ENCODE measurements at regions not wholly inside any gene's neighbourhood (a gene's known extent, or its start where the extent isn't known, plus 50 kb on each side); places are given as distances from the start of the nearest gene placed in this dataset.
"Not testable (repeated sequence)": the region's sequence is repeated elsewhere in the genome, so short reads cannot be mapped to it uniquely, and the experiment has no call there.

DNA sequence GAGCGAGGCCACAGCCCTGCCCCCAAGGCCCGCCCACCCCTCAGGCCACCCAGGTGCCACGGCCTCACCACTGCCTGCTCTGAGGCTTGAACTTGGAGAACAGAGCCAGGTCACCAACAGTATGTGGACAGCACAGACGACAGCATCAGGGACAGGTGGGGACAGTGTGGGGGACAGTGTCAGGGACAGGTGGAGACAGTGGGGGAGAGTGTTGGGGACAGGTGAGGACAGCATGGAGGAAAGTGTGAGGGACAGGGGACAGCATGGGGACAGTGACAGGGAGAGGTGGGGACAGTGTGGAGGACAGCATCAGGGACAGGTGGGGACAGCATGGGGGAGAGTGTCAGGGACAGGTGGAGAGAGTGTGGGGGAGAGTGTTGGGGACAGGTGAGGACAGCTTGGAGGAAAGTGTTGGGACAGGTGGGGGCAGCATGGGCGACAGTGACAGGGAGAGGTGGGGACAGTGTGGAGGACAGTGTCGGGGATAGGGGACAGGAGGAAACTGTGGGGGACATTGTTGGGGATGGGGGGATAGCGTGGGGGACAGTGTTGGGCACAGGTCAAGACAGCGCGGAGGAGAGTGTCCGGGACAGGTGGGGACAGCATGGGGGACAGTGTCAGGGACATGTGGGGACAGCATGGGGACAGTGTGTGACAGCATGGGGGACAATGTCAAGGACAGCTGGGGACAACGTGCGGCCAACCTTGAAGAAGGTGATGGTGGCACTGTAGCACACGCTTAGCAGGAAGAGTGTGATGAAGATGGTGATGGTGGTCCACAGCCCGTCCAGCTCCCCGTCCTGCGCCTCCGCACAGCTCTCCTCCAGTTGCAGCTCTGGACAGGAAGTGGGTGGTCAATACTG is 114.9 kb downstream of the TMEM121 start:
- no peak for DNase-seq

DNA sequence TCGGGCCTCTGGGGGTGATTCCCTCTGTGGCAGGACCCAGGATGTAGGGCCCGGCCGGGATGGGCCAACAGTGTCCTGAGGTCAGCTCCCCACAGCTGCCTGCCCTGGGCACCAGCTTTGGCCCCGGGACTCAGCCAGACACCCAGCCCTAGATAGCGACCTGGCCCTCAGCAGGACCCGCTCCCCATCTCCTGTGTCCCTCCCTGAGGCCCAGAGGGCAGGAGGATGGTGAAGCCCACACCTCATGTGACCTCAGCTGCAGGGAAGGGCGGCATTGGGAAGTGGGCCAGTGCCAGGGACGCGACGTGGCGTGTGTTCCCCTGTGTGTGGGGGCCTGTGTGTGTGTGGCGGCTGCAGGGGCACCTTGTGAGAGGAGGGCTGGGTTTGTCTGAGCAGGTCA is 115.6 kb downstream of the TMEM121 start:
- not testable (repeated sequence) for DNase-seq

DNA sequence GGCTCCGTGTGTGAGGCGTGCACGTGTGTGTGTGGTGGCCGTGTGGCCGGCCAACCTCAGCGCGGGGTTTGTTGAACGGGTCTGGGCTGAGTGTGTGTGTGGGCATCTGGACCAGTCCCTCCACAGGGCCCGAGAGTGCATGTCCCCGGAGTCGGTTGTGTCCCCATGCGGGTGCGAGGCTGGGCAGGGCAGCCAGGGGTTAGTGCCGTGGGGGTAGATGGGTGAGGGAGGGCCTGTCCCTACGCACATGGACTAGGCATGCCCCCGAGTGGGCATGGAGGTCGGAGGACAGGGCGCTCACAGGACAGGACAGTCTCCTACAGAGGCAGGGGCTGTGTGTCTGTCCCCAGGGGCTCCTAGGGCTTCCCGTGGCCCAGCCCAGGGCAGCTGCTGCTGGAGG is 116.1 kb downstream of the TMEM121 start:
- not testable (repeated sequence) for DNase-seq

DNA sequence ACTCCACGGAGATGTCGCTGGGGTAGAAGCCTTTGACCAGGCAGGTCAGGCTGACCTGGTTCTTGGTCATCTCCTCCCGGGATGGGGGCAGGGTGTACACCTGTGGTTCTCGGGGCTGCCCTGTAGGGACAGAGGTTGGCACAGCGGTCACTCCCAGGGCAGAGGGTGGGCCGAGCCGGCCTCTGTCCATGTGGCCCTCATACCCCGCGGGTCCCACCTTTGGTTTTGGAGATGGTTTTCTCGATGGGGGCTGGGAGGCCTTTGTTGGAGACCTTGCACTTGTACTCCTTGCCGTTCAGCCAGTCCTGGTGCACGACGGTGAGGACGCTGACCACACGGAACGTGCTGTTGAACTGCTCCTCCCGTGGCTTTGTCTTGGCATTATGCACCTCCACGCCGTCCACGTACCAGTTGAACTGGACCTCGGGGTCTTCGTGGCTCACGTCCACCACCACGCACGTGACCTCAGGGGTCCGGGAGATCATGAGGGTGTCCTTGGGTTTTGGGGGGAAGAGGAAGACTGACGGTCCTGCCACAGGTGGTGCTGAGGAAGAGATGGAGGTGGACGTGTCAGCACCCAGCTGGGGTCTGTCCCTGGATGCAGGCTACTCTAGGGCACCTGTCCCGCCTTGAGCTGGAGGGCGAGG is 117.1 kb downstream of the TMEM121 start:
- DNase-seq: not testable (repeated sequence)

DNA sequence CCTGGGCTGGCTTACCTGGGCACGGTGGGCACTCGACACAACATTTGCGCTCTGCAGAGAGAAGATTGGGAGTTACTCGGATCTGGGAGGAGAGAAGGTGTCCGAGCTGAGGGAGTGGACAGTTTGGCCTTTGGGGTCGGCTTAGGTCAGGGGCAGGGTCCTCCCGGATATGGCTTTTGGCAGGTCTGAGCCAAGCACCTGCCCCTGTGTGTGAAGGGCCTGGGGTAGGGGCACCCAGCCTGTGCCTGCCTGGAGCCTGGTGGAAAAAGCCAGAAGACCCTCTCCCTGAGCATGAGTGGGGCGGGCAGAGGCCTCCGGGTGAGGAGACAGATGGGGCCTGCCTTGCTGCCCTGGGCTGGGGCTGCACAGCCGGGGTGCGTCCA is 117.7 kb downstream of the TMEM121 start:
- not testable (repeated sequence) for DNase-seq

DNA sequence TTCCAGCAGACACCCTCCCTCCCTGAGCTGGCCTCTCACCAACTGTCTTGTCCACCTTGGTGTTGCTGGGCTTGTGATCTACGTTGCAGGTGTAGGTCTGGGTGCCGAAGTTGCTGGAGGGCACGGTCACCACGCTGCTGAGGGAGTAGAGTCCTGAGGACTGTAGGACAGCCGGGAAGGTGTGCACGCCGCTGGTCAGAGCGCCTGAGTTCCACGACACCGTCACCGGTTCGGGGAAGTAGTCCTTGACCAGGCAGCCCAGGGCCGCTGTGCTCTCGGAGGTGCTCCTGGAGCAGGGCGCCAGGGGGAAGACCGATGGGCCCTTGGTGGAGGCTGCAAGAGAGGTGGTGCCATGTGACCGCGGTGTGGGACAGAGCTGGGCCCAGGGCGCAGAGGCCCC is 118.1 kb downstream of the TMEM121 start:
- DNase-seq: not testable (repeated sequence)

DNA sequence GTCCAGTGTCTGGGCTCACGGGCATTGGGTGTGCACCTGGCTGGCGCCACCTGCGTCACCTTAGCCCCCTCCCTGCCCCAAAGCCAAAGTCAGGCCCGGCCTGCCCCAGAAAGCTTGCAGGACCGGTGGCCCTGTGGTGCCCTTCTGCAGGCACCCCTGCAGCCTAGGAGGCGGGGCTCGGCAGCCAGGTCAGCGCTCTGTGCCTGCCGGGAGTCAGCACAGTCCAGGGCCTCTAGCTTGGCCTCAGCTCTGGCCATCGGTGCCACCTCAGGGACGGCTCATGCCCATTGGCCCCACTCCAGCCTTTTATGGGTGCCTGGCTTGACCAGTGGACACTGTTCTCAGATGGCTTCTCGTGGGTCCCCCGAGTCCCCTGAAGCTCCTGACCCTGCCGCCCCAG is 118.5 kb downstream of the TMEM121 start:
- not testable (repeated sequence) for DNase-seq

DNA sequence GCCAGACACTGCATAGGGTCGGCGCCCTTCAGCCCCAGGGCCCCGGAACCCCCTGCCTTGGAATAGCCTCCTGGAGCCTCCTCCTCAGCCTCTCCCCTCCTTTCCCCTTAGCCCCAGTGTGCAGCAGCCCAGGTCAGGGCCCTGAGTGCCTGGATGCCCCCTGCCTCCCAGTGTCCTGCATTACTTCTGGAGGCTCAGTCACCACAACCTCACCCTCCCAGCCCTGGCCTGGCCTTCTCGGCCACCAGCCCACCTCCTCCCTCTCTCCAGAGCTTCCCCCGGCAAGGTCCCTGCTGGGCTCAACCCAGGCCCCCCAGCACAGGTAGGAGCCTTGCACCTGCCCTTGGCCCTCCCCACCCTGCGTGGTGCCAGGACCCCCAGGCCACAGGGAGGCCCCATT is 119.0 kb downstream of the TMEM121 start:
- not testable (repeated sequence) for DNase-seq

DNA sequence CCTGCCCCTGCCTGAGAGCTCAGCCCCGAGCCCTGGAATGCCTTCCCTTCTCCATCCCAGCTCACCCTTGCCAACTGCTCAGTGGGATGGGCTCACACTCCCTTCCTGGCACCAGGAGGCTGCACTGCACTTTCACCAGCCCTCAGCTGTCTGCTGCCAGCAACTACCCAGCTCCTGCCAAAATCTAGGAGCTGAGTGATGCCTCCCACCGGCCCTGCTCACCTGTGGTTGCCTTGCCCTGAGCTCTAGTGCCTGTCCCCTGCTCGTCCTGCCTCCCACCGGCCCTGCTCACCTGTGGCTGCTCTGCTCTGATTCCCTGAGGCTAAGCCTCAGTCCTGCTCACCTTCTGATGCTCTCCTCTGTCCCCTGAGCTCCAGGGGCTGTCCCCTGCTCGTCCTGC is 119.8 kb downstream of the TMEM121 start:
- DNase-seq: no peak

DNA sequence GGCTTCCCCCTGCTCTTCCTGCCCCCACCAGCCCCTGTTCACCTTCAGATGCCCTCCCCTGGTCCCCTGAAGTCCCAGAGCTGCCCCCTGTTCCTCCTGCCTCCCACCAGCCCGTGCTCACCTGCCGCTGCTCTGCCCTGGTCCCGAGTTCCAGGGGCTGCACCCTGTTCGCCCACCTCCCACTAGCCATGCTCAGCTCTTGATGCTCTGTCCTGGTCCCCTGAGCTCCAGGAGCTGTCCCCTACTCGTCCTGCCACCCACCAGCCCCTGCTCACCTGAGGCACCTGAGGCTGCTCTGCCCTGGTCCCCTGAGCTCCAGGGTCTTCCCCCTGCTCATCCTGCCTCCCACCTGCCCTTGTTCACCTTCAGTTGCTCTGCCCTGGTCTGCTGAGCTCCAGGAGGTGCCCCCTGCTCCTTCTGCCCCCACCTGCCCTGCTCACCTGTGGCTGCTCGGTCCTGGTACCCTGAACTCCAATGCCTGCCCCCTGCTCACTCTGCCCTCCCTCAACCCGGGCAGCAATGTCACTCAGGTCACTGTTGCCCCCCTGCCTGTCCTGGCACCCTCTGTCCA is 120.4 kb downstream of the TMEM121 start:
- DNase-seq: not testable (repeated sequence)

DNA sequence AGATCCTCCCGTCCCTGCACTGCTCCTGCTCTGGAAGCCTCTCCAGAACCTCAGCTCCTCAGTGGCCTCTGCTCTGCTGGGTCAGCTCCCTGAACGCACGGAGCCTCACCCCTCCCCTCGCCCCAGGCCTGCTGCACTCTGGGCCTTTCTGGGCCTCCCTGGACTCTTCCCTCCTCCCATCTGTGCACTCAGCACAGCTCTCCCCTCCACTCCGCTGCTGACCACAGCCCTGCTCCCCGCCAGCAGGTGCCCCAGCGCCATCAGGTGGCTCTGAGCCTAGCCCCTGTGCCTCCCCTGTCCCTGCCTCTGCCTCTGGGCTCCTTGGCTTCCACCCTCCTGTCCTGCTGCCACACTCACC is 121.0 kb downstream of the TMEM121 start:
- DNase-seq: not testable (repeated sequence)

DNA sequence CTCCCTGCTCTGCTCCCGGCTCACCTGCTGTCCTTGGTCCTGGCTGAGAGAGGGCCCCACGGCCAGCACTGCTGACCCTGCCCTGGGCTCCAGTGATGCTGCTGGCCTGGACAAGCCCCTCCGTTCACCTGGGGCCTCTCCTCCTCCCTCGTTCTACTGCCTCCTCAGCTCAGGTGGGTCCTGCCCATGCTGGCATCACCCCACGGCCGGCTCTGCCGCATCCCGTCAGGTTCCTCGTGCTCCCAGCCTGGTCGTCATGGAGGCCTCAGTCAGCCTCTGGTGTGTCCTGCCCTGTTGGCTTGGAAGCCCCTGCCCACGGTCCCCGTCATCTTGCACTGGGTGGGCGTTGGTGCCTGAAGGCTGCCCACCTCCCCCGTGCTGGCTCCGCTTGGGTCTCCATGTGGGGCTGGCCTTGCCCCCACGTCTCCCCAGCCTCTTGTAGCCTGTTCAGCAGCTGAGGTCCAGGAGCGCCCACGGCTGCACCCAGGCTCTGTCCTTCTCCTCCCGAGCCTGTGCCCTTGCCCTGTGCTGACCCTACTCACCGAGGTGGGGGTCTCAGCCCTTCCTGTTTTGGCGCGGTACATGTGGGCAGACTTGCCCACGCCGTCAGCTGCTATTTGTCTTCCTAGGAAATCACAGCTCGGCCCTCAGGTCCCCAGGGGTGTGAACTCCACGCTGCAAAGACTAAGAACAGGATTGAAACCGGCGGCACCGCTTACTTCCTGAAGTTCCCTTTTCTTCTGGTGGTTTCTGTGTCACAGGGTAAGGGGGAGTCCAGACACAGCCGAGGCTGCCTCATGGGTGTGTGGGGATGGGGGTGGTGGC is 121.6 kb downstream of the TMEM121 start:
- DNase-seq: no peak

DNA sequence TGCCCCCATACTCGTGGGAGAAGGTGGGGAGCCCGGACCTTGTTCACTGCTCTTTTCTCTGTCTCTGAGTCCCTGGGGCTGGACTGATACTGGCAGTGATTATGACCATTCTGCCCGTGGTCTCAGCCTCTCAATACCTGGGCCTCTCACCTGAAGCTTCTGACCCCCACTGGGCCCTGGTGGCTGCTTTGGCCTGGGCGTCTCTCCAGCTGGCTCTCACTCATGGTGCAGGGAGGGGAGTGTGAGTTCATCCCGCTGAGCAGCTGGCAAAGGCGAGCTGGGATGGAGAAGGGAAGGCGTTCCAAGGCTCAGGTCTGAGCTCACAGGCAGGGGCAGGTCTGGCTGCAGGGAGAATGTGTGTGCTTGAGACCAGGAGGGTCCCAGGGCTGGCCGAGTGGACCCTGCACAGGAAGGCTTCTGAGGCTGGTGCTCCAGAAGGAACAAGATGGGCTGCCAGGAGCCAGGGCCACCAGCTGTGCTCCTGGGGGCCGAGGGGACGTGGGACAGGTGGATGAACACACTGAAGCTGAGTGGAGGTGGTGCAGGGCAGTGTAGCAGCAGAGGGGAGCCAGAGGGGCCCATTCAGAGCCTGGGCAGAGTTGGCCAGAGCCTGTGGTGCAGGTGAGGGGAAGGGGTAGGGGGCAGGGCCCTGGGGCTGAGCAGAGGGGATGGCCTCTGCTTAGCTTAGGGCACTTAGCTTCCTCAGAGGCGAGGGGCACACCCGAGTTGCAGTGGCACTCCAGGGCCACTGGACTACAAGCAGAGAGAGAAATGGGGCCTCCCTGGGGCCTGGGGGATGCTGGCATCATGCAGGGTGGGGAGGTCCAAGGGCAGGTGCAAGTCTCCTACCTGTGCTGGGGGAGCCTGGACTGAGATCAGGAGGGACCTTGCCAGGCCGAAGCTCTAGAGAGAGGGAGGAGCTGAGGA is 122.5 kb downstream of the TMEM121 start:
- DNase-seq: not testable (repeated sequence)

DNA sequence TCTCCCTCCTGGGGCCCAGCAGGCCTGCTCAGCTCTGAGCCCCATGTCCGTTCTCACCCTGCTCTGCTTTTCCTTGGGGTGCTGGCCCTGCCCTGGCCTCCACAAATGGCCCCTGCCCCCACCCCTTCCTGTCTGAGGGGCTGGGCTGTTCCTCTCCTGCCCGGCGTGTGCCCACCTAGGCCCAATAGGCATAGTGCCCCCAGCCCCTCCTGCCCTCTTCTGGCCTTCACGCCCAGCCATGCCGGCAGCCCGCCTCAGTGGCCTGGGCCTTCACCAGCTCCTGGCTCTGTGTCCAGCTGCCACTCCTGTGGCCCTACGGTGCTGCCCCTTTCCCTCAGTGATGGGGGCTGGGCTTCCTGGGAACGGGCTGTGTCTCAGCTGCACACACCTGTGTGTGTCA is 125.9 kb downstream of the TMEM121 start:
- not testable (repeated sequence) for DNase-seq

DNA sequence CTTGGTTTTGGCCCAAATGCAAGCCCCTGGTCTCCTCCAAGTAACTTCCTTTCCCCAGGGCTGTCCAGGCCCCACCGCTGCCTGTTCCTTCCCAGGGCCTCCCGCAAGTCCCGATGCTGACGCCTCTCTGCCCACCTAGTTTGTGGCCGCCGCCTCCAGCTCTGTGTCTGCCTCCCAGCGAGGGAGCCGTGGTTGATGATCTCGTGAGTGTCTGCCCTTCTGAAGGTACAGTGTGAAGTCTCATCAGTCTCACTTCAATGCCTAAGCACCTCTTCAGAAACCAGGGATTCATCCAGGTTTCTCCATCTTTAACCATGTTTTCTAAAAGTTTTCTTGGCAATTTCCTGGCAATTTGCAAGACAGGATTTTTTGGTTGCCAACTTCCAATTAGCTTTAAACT is 127.5 kb downstream of the TMEM121 start:
- DNase-seq: not testable (repeated sequence)

DNA sequence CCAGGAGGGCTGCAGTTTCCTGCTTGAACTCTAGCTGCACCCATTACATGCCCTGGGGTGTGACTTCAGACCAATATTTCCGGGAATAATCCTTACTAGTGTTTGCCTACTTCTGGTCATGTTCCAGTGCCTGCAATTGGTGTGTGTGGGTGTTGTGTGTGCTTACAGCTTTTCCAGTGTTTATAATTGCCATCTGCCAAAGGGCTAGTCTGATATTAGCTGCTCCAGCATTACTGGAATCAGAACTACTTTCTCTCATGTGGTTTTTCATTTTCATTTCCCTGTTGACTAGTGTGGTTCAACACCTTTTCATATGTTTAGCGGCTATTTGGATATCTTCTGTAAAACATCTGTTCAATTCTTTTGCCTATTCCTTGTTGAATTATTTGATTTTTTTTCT is 132.9 kb downstream of the TMEM121 start:
- not testable (repeated sequence) for DNase-seq

DNA sequence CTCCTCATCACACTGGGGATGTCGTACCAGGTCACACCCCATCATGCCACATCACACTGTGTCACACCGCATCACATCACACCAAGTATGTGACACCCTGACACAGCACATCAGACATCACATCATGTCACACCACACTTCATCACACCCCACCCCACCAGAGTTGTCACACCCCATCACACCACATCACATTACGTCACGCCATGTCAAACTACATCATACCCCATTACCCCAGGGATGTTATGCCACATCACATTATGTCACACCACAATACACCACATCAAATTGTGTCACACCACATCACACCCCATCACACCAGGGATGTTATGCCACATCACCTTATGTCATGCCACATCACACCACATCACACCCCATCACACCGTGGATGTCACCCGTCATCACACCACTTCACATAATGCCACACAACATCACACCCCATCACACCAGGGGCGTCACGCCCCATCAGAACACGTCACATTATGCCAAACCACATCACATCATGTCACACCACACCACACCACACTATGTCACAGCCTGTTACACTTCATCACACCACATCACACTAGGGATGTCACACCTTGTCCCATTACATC is 133.6 kb downstream of the TMEM121 start:
- no peak for DNase-seq

DNA sequence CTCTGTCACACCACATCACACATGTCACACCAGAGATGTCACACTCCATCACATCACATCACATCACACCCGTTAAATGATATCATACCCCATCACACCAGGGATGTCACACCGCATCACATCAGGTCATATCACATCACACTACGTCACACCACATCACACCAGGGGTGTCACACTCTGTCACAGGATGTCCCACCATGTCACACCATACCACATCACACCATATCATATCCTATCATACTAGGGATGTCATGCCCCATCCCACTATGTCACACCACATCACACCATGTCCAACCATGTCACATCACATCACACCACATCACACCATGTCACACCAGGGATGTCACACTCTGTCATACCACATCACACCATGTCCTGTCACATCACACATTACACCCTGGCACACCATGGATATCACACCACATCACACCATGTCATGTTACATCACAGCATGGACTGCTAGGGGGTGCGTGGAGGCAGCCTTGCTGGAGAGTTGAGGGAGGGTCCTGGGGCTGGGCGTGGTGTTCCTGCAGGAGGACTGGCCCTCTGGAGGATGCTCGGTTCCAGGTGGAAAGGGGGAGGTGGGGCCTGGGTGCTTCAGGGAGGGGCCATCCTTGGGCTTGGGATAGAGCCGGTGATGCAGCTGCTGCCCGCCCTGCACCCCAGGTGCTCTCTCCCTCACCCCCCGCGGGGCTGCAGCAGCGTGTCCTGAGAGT is 134.6 kb downstream of the TMEM121 start:
- no peak for DNase-seq

DNA sequence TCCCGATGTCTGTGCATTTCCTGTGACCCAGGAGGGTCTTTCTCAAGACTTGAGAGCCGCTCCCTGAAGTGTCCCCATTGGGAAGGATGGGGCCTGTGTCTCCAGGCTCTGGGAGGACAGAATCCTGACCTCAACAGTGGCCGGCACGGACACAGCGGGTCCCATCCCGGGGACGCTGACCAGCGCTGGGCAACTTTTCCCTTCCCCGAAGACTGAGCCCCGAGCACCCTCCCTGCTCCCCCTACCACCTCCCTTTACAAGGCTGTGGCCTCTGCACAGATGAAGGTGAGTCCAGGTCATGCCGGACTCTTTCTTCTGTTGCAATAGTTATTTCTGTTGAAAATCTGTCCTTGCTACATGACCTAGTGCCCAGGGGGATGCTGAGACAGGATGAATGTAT is 135.7 kb downstream of the TMEM121 start:
- not testable (repeated sequence) for DNase-seq

DNA sequence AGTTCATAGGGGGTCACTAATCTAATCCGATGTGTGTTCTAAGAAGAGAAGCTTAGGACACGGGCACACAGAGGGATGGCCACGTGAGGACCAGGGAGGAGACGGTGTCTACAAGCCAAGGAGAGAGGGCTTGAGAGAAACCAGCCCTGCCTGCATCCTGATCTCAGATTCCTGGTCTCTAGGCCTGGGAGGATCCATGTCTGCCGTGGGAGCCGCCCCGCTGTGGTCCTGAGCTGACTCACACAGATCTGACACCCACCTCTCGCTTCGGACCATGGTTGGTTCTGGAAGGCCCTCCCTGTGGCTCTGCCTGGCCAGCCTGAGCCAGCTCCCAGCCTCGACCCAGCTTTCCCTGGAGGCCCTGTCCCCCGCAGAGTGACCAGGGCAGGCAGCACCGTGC is 136.2 kb downstream of the TMEM121 start:
- not testable (repeated sequence) for DNase-seq

DNA sequence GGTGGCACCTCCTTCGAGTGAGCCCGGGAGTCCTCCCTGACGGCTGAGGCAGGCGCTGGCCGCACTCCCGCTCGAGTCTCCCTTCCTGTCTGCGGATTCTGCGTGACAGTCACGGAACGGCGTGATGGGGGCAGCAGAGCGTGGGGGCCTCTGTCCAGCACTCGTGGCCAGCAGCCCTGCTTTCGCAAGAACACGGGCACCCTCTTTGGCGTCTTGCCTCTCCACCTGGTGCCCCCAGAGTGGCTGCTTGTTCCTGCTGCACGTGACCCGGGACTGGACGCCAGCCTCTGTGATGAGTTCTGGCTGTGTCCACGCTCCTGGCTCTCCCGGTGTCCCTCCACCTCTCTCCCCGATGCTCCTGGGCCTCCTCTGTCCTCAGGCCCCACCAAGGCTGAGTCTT is 136.9 kb downstream of the TMEM121 start:
- DNase-seq: not testable (repeated sequence)
